ENCODE measurements at regions not wholly inside any gene's neighbourhood (a gene's known extent, or its start where the extent isn't known, plus 50 kb on each side); places are given as distances from the start of the nearest gene placed in this dataset.

- DNase-seq (ENCODE audit: low read depth, low spot score) = no peak
- no peak overlapping the region for H3K4me3 Mint-ChIP-seq
- no peak for TF ChIP-seq CTCF (conservative IDR thresholded peaks at IDR 0.05)
- no peaks in the 10 kb centered on the region for H3K4me1 Mint-ChIP-seq
- no peak overlapping the region for H3K27ac Mint-ChIP-seq (ENCODE audit: unreplicated experiment)
- no peaks in the 10 kb centered on the region for H3K9me3 Mint-ChIP-seq
- no peaks in the 10 kb centered on the region for H3K36me3 Mint-ChIP-seq (ENCODE audit: low read depth)
- peaks cover 6% of the 10 kb centered on the region for H3K27me3 Mint-ChIP-seq (ENCODE audit: low read depth)
Observed at GRCh38 chr10:83233691-83234090, 905.6 kb upstream of the GHITM start.

- no peak for TF ChIP-seq CTCF (conservative IDR thresholded peaks at IDR 0.05)
- peaks cover 6% of the 10 kb centered on the region for H3K9me3 Mint-ChIP-seq
- no peaks in the 10 kb centered on the region for H3K4me1 Mint-ChIP-seq
- H3K36me3 Mint-ChIP-seq (ENCODE audit: low read depth) = peaks cover 3% of the 10 kb centered on the region
- no peak for DNase-seq (ENCODE audit: low read depth, low spot score)
- H3K27me3 Mint-ChIP-seq (ENCODE audit: low read depth) = no peaks in the 10 kb centered on the region
- no peak overlapping the region for H3K4me3 Mint-ChIP-seq
- H3K27ac Mint-ChIP-seq (ENCODE audit: unreplicated experiment) = no peak overlapping the region
Observed at GRCh38 chr10:83248106-83248631, 891.1 kb upstream of the GHITM start.

- Mint-ChIP-seq H3K27me3 (ENCODE audit: low read depth) (no peaks in the 10 kb centered on the region), H3K4me1 (no peaks in the 10 kb centered on the region), H3K36me3 (ENCODE audit: low read depth) (peaks cover 4% of the 10 kb centered on the region), H3K4me3 (no peak overlapping the region), H3K9me3 (peaks cover 16% of the 10 kb centered on the region), H3K27ac (ENCODE audit: unreplicated experiment) (no peak overlapping the region)
- no peak for DNase-seq (ENCODE audit: low read depth, low spot score)
- no peak for TF ChIP-seq CTCF (conservative IDR thresholded peaks at IDR 0.05)
Observed at GRCh38 chr10:83250396-83250795, 888.9 kb upstream of the GHITM start.

DNA sequence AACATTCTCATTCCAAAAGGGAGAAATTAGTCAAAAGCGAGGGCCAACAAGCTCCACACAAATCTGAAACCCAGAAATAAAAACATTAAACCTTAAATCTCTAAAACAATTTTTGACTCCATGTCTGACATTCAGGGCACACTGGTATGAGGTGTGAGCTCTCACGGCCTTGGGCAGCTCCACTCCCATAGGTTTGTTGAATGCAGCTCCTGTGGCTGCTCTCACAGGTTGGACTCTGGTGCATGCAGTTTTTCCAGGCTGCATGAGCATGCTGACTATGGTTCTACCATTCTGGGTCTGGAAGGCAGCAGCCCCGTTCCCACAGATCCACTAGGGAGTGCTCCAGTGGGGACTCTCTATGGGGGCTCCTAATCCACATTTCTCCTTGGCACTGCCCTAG lies 887.1 kb upstream of the GHITM start:
- no peaks in the 10 kb centered on the region for H3K27me3 Mint-ChIP-seq (ENCODE audit: low read depth)
- no peak overlapping the region for H3K4me3 Mint-ChIP-seq
- H3K27ac Mint-ChIP-seq (ENCODE audit: unreplicated experiment) = no peak overlapping the region
- no peak for DNase-seq (ENCODE audit: low read depth, low spot score)
- H3K9me3 Mint-ChIP-seq = peaks cover 16% of the 10 kb centered on the region
- peaks cover 4% of the 10 kb centered on the region for H3K36me3 Mint-ChIP-seq (ENCODE audit: low read depth)
- H3K4me1 Mint-ChIP-seq = no peaks in the 10 kb centered on the region
- TF ChIP-seq CTCF (conservative IDR thresholded peaks at IDR 0.05) = no peak

DNA sequence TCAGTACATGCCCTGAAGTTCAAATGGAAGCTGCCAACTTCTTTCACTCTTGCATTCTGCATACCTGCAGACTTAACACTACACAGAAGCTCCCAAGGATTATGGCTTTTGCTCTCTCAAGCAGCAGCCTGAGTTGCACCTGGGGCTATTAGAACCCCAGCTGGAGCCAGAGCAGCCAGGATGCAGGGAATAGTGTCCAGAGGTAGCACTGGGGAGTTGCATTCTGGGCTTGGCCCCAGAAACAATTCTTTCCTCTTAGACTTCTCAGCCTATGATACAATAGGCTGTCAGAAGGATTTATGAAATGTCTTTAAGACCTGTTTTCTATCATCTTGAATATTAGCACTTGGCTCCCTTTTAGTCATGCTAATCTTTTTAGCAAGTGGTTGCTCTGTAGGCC lies 886.7 kb upstream of the GHITM start:
- no peak for DNase-seq (ENCODE audit: low read depth, low spot score)
- Mint-ChIP-seq H3K4me3 (no peak overlapping the region), H3K4me1 (no peaks in the 10 kb centered on the region), H3K36me3 (ENCODE audit: low read depth) (peaks cover 4% of the 10 kb centered on the region), H3K27ac (ENCODE audit: unreplicated experiment) (no peak overlapping the region), H3K9me3 (peaks cover 16% of the 10 kb centered on the region), H3K27me3 (ENCODE audit: low read depth) (no peaks in the 10 kb centered on the region)
- TF ChIP-seq CTCF (conservative IDR thresholded peaks at IDR 0.05) = no peak
